GM10248 (cell line): ENCODE measurements at regions not wholly inside any gene's neighbourhood (a gene's known extent, or its start where the extent isn't known, plus 50 kb on each side); places are given as distances from the start of the nearest gene placed in this dataset.

ENCODE experiments used
- CTCF ChIA-PET: fragments of 300-600 bp; sonication (Branson Sonifier 250); formaldehyde crosslinking; extraction: SDS; loops from one replicate; lab custom pipeline; 2021; ENCODE audit warnings: antibody characterized with exemption; lab: Yijun Ruan, JAX
- POLR2A ChIA-PET: fragments of 350-650 bp; sonication (Branson Sonifier 250); formaldehyde crosslinking; extraction: SDS; loops from one replicate; lab custom pipeline; 2020; ENCODE audit warnings: antibody characterized with exemption; lab: Yijun Ruan, JAX
- DNase-seq: peaks from one replicate; pipeline ENCODE4 v3.0.0; 2012; ENCODE audit errors: extremely low spot score
- TF ChIP-seq, protein P1 (sequence below): IDR thresholded peaks from 2 replicates; pipeline ENCODE4 v1.5.1; 2012; ENCODE audit warnings: mild to moderate bottlenecking, low read depth; ENCODE audit errors: extremely low read depth, missing control alignments, control extremely low read depth

DNA sequence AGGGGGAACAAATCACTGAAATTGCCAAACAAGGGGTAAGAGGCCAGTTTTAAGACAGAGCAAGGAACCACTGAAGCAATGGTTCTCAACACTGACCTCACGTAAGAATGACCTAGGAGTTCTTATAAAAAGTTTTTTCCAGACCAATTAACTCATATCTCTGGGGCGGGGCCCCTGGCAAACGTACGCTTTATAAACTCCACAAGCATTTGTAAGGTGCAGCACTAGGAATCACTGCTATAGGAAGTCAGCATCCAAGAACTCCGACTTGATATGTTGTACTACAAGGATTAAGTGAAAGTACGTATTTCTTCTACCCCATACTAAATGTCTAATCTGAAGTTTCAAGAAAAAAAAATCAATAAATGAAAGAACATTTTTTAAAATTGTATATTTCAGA lies 269.9 kb downstream of the RCHY1 start:
- TF ChIP-seq, protein P1, sequence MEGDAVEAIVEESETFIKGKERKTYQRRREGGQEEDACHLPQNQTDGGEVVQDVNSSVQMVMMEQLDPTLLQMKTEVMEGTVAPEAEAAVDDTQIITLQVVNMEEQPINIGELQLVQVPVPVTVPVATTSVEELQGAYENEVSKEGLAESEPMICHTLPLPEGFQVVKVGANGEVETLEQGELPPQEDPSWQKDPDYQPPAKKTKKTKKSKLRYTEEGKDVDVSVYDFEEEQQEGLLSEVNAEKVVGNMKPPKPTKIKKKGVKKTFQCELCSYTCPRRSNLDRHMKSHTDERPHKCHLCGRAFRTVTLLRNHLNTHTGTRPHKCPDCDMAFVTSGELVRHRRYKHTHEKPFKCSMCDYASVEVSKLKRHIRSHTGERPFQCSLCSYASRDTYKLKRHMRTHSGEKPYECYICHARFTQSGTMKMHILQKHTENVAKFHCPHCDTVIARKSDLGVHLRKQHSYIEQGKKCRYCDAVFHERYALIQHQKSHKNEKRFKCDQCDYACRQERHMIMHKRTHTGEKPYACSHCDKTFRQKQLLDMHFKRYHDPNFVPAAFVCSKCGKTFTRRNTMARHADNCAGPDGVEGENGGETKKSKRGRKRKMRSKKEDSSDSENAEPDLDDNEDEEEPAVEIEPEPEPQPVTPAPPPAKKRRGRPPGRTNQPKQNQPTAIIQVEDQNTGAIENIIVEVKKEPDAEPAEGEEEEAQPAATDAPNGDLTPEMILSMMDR, result no peak
- ChIA-PET POLR2A (no interaction called here), CTCF (no interaction called here)
- DNase-seq, result no peak

DNA sequence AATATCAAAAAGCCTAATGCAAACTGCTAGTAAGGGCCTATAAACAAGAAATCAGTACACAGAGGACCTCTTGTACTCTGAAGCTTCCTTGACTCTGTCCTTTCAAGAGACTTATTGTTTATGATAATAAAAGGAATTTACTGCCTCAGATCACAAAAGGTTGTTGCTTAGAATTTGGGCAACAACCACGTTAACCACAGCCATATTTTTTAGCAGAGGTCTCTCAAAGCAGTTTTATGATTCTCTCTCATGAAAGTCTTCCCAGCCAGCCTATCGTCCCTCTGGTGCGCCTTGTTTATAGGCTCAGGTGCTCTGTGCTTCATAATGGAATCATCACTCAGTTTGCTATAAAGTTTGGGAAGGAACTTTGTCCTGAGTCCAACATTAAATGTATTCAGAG lies 270.6 kb downstream of the RCHY1 start:
- POLR2A ChIA-PET, result no interaction called here
- TF ChIP-seq, protein P1, result no peak
- DNase-seq, result no peak
- CTCF ChIA-PET, result no interaction called here

DNA sequence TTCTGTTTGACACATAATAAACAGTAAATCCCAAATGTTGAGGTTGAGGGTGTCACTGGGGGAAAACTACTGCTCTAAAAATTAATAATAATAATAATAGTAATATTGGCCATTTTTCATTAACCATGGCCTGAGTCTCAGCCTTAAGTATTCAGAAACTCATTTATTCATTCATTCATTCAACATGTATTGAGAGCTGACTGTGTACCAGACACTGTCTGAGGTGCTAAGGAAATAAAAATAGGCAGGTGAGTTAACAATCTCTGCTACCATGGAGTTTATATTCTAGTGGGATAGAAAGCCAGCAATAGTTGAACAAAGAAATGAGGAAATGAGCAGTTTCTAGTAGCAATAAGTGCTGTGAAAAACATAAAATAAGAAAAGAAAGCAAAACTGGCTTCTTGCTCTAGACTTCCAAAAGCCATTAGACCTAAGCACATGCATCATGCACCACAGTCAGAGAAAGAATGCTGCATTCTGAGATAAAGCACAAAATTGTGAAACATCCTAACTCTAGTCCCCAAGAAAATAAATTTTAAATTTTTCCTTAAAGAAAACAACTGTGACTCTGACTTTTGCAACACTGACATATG lies 278.7 kb downstream of the RCHY1 start:
- POLR2A ChIA-PET, result no interaction called here
- CTCF ChIA-PET, result interaction anchor here (1.6 kb wide), 1 partner anchor 29 kb away, joined by 3 read pairs; no protein-coding TSS in a partner anchor
- DNase-seq, result peak; percentile 30
- TF ChIP-seq, protein P1, result no peak

DNA sequence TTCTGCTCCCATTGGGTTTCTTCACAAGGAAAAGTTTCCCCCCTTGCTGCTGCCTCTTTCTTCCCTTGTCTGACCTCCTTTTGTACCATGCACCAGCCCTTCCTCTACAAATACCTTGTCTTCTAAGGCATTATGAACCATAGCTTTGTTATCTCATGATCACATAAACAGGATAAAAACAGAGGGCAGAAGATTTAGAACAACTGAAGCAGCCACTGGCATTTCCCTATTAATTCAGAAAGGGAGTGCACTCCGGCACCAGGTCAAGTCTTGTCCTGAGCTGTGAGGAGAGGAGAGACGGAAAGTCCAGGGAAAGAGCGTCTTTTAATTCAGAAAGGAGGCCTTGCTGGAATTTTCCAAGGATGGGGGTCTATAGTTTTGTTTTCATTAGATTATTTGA lies 281.7 kb downstream of the RCHY1 start:
- no peak for DNase-seq
- ChIA-PET POLR2A (no interaction called here), CTCF (no interaction called here)
- TF ChIP-seq, protein P1, result no peak

DNA sequence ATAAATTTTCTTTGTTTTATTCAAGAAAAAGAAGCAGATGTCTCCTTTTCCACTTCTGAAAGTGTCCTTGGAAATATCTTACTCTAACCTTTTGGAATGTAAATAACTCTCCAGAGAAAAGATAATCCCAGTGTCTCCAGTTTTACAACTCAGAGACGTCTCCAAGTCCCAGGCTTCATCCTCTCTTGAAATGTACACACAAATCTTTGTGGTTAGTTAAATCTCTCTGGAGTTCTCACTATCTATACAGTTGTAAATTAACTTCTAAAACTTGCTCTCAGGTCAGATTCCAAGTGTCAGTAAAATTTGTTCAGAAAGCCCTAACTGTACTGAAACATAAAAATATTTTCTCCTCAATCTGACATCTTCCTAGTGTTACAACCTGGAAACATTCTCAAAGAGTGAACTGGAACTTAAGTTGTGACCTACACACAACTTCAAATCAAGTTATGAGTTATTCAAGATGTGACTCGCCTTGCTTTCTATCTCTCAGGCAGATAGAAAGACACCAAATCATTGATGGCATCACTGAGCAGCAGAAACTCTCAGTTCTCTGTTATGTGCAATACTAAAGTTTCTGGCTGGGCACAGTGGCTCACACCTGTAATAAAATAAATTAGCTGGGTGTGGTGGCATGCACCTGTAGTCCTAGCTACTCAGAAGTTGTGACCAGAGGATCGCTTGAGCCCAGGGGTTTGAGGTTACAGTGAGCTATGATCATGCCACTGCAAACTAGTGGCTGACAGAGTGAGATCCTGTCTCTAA lies 284.2 kb downstream of the RCHY1 start:
- POLR2A ChIA-PET, result no interaction called here
- CTCF ChIA-PET, result no interaction called here
- no peak for DNase-seq
- TF ChIP-seq, protein P1, result no peak

DNA sequence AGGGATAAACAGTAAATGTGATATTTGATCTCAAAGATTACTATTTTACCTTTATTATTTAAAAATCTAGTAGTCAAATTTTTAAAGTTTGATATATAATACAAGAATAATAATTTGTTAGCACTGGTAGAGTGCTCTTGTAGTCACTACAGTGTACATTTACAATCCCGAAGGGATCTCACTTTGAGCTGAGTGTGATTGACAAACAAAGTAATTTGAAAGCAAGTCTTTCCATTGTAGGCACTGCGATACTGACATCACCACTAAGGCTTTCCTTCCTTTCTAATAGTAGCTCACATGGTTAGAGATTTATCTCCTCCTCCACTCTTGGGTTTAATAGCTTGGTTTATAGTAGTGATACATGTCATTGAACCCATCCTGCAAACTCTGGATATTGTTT lies 280.6 kb downstream of the PARM1 start:
- ChIA-PET CTCF (interaction anchor here (1.1 kb wide), 1 partner anchor 22 kb away, joined by 3 read pairs; no protein-coding TSS in a partner anchor), POLR2A (no interaction called here)
- TF ChIP-seq, protein P1, result no peak
- no peak for DNase-seq
